Sigmoid colon (tissue), 4 donors: ENCODE measurements at regions not wholly inside any gene's neighbourhood (a gene's known extent, or its start where the extent isn't known, plus 50 kb on each side); places are given as distances from the start of the nearest gene placed in this dataset.

Source experiments
- EP300 ChIP-seq, 4 donors: sonication (generic); formaldehyde crosslinking; IDR thresholded peaks; one replicate each; pipeline ENCODE4 v1.6.1; 2017; ENCODE audit warnings: antibody characterized with exemption in 4 of 4
- POLR2A ChIP-seq, 2 donors: fragments of 450-650 bp; IDR thresholded peaks; one replicate each; pipeline ENCODE4 v1.6.1; 2016; ENCODE audit warnings: antibody characterized with exemption in 2 of 2, mild to moderate bottlenecking in 2 of 2, moderate library complexity in 2 of 2
- POLR2AphosphoS5 ChIP-seq, 4 donors: sonication (generic); formaldehyde crosslinking; IDR thresholded peaks; one replicate each; pipeline ENCODE4 v1.6.1; 2017; ENCODE audit warnings: antibody characterized with exemption in 4 of 4
- TF ChIP-seq, protein P1 (sequence below), 4 experiments: fragments of 450-650 bp in 3 of 4; fragments of 200-600 bp in 1 of 4; IDR thresholded peaks; one replicate each; pipeline ENCODE4 v1.5.1; 2016 to 2019; ENCODE audit warnings: antibody characterized with exemption in 4 of 4, mild to moderate bottlenecking in 3 of 4, moderate library complexity in 2 of 4

DNA sequence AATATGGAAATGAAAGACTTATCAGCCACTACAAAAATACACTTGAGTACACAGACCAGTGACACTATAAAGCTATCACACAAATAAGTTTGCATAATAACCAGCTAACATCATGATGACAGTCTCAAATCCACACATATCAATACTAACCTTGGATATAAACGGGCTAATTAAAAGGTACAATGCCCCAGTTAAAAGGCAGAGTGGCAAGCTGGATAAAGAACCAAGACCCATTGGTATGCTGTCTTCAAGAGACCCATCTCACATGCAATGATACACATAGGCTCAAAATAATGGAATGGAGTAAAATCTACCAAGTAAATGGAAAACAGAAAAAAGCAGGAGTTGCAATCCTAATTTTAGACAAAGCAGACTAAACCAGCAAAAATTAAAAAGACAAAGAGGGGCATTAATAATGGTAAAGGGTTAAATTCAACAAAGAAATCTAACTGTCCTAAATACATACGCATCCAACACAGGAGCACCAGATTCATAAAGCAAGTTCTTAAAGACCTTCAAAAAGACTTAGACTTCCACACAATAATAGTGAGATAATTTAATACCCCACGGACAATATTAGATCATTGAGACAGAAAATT, 163.3 kb downstream of the CD24 start:
- TF ChIP-seq EP300 (IDR thresholded peaks at IDR 0.05) (no peak), POLR2AphosphoS5 (IDR thresholded peaks at IDR 0.05) (no peak), POLR2A (IDR thresholded peaks at IDR 0.05) (no peak)
- TF ChIP-seq, protein P1, sequence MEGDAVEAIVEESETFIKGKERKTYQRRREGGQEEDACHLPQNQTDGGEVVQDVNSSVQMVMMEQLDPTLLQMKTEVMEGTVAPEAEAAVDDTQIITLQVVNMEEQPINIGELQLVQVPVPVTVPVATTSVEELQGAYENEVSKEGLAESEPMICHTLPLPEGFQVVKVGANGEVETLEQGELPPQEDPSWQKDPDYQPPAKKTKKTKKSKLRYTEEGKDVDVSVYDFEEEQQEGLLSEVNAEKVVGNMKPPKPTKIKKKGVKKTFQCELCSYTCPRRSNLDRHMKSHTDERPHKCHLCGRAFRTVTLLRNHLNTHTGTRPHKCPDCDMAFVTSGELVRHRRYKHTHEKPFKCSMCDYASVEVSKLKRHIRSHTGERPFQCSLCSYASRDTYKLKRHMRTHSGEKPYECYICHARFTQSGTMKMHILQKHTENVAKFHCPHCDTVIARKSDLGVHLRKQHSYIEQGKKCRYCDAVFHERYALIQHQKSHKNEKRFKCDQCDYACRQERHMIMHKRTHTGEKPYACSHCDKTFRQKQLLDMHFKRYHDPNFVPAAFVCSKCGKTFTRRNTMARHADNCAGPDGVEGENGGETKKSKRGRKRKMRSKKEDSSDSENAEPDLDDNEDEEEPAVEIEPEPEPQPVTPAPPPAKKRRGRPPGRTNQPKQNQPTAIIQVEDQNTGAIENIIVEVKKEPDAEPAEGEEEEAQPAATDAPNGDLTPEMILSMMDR (IDR thresholded peaks at IDR 0.05) = no peak
